Activated naive CD8-positive, alpha-beta T cell treated with anti-CD3 and anti-CD28 coated beads, Interleukin-2, amount 10 ng/mL, durations not matched to agents 7 days and 5 days (primary cell): ENCODE measurements at regions not wholly inside any gene's neighbourhood (a gene's known extent, or its start where the extent isn't known, plus 50 kb on each side); places are given as distances from the start of the nearest gene placed in this dataset.
"Not testable (repeated sequence)": the region's sequence is repeated elsewhere in the genome, so short reads cannot be mapped to it uniquely, and the experiment has no call there.

ENCODE experiments used
- ATAC-seq: fragments of 150-1000 bp; cut with Tn5 transposase; one replicate; pipeline ENCODE4 v1.10.0; 2021; ENCODE audit warnings: low read depth, moderate library complexity
- POLR2A ChIA-PET: fragments of 350-600 bp; sonication (Branson Sonifier 250); formaldehyde crosslinking; loops from one replicate; lab custom pipeline; 2021; ENCODE audit warnings: antibody characterized with exemption; lab: Charles Lee
- DNase-seq: peaks from one replicate; pipeline ENCODE4 v3.0.0; 2021
- H3K27ac Mint-ChIP-seq: one replicate; pipeline ENCODE4 v1.8.0; 2022; ENCODE audit warnings: mild to moderate bottlenecking, mixed read lengths
- H3K27me3 Mint-ChIP-seq: one replicate; pipeline ENCODE4 v1.8.0; 2022; ENCODE audit warnings: mild to moderate bottlenecking, moderate library complexity, mixed read lengths
- H3K36me3 Mint-ChIP-seq: one replicate; pipeline ENCODE4 v1.8.0; 2021; ENCODE audit warnings: mild to moderate bottlenecking, mixed read lengths
- H3K4me1 Mint-ChIP-seq: one replicate; pipeline ENCODE4 v1.8.0; 2021; ENCODE audit warnings: mixed read lengths
- H3K4me3 Mint-ChIP-seq: one replicate; pipeline ENCODE4 v1.8.0; 2022; ENCODE audit warnings: mild to moderate bottlenecking, moderate library complexity, mixed read lengths
- H3K9me3 Mint-ChIP-seq: one replicate; pipeline ENCODE4 v1.8.0; 2021; ENCODE audit warnings: mixed read lengths

- POLR2A ChIA-PET, result no interaction called here
- Mint-ChIP-seq H3K27ac (no peak overlapping the region), H3K9me3 (no peaks in the 10 kb centered on the region), H3K36me3 (no peaks in the 10 kb centered on the region), H3K4me3 (no peak overlapping the region), H3K27me3 (no peaks in the 10 kb centered on the region), H3K4me1 (no peaks in the 10 kb centered on the region)
- ATAC-seq (no peak), DNase-seq (no peak)
These were observed 211.2 kb upstream of the PTBP2 start for GRCh38 chr1:96510391-96510790.

DNA sequence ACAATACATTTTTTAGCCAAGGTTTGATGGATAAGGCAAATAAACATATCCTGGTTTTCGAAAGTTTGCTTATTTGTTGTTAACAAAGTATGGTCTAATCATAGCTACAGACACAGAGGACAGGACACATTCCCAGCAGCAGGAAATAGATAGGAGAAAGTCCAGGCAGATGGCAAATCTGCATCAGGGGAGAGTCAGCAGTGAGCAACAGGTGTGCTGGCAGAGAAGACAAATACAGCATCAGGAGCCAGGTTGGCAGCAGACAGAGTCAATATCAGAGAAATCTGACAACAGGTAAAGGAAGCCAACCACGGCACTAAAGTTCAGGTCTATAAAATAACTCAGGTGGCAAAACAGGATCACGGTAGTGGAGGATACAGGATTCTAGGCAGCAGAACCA lies 210.7 kb upstream of the PTBP2 start:
- no peak overlapping the region for H3K27ac Mint-ChIP-seq
- H3K4me1 Mint-ChIP-seq, result no peaks in the 10 kb centered on the region
- H3K36me3 Mint-ChIP-seq, result no peaks in the 10 kb centered on the region
- no peak overlapping the region for H3K4me3 Mint-ChIP-seq
- no peaks in the 10 kb centered on the region for H3K9me3 Mint-ChIP-seq
- no peak for ATAC-seq
- no peaks in the 10 kb centered on the region for H3K27me3 Mint-ChIP-seq
- POLR2A ChIA-PET, result no interaction called here
- DNase-seq, result no peak

GRCh38 chr1:96513136-96513535 lies 208.4 kb upstream of the PTBP2 start:
- H3K9me3 Mint-ChIP-seq, result no peaks in the 10 kb centered on the region
- POLR2A ChIA-PET, result no interaction called here
- no peaks in the 10 kb centered on the region for H3K4me1 Mint-ChIP-seq

DNA sequence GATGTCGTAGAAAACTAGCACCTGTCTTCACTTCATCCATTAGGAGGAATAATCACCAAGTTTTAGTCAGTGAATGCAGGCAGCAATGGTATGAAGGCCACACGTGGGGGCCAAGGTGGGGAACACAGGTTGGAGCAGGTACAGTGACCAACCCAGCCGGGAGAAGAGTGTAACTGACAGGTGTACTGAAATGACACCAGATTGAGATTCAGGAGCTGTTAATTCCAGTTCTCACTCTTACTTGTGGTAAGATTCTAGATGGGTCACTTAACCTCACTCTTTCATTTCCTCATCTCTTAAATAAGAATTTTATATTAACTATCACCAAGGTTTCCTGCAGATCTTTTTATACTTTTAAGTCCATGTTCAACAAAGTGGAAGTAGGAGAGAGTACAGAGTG lies 206.2 kb upstream of the PTBP2 start:
- DNase-seq (no peak), ATAC-seq (no peak)
- no peak overlapping the region for H3K4me3 Mint-ChIP-seq
- no peaks in the 10 kb centered on the region for H3K36me3 Mint-ChIP-seq
- H3K4me1 Mint-ChIP-seq, result no peaks in the 10 kb centered on the region
- H3K27ac Mint-ChIP-seq, result no peak overlapping the region
- no peaks in the 10 kb centered on the region for H3K27me3 Mint-ChIP-seq
- no peaks in the 10 kb centered on the region for H3K9me3 Mint-ChIP-seq
- POLR2A ChIA-PET, result no interaction called here

More at GRCh38 chr1:96513136-96513535, 208.4 kb upstream of the PTBP2 start:
- Mint-ChIP-seq H3K4me3 (no peak overlapping the region), H3K36me3 (no peaks in the 10 kb centered on the region), H3K27ac (no peak overlapping the region), H3K27me3 (no peaks in the 10 kb centered on the region)
- DNase-seq (no peak), ATAC-seq (no peak)

GRCh38 chr1:96515925-96516324 lies 205.7 kb upstream of the PTBP2 start:
- DNase-seq, result no peak
- POLR2A ChIA-PET, result no interaction called here
- no peaks in the 10 kb centered on the region for H3K4me1 Mint-ChIP-seq
- ATAC-seq, result no peak
- H3K27me3 Mint-ChIP-seq, result no peaks in the 10 kb centered on the region
- H3K36me3 Mint-ChIP-seq, result no peaks in the 10 kb centered on the region
- no peaks in the 10 kb centered on the region for H3K9me3 Mint-ChIP-seq
- no peak overlapping the region for H3K4me3 Mint-ChIP-seq
- H3K27ac Mint-ChIP-seq, result no peak overlapping the region

DNA sequence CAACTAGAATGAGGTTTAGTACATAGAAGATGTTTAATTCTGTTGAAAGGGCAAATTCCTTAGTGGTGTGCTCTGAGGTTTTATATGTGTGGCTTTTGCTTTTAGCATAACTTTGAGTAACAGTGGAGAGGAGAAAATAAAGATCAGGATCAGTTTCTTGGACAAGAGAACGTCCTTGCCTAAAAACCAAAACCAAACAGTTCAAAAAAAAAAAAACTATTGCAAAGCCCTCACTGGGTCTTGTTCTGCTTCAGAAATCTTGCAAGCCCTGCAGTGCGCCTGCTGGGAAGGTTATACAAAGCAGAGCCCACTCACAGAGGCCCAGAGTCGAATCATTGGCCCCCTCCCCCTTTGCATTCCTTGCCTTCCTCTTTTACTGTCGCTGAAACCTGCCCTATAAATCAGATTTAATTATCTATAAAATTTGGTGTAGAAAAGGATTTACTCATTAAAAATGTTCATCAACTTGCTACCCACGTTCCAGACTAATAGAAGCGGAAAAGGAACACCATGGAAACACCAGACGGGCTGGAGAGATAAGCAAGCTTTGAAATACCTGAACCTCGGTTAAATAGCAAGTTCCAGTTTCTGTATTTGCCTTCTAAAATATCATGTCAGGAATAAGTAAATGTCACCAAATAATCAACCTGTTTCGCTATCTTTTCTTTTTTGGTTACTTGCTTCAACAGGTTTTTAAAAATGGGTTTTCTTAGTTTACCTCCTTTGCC lies 201.6 kb upstream of the PTBP2 start:
- Mint-ChIP-seq H3K27ac (no peak overlapping the region), H3K9me3 (no peaks in the 10 kb centered on the region), H3K36me3 (no peaks in the 10 kb centered on the region), H3K4me1 (no peaks in the 10 kb centered on the region), H3K4me3 (no peak overlapping the region), H3K27me3 (no peaks in the 10 kb centered on the region)
- POLR2A ChIA-PET, result no interaction called here
- ATAC-seq (no peak), DNase-seq (no peak)

- H3K36me3 Mint-ChIP-seq, result no peaks in the 10 kb centered on the region
- no peaks in the 10 kb centered on the region for H3K4me1 Mint-ChIP-seq
- no peaks in the 10 kb centered on the region for H3K9me3 Mint-ChIP-seq
- ATAC-seq (no peak), DNase-seq (no peak)
- POLR2A ChIA-PET, result no interaction called here
- no peak overlapping the region for H3K27ac Mint-ChIP-seq
- H3K4me3 Mint-ChIP-seq, result no peak overlapping the region
- H3K27me3 Mint-ChIP-seq, result no peaks in the 10 kb centered on the region
These were observed 201.0 kb upstream of the PTBP2 start for GRCh38 chr1:96520579-96520947.

DNA sequence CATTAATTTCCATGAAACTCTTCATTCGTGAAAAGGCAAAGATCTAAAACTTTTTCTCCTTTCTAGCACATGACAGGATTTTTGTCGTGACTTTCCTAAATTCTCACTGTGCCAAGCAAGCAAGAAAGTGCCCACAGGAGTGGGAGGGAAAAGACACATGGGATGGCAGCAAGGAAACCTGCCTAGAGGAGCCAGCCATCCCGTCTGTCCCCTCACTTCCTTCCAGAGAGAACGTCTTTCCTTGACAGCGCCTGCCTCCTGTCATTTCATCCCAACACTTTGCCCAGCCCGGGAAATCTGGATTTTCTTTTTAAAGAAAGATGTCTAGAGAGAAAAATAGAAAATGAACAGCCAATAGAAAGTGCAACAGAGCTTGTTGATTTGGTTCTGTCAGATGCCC lies 200.6 kb upstream of the PTBP2 start:
- ATAC-seq (no peak), DNase-seq (no peak)
- Mint-ChIP-seq H3K4me1 (no peaks in the 10 kb centered on the region), H3K27ac (no peak overlapping the region), H3K27me3 (no peaks in the 10 kb centered on the region), H3K4me3 (no peak overlapping the region), H3K36me3 (no peaks in the 10 kb centered on the region), H3K9me3 (no peaks in the 10 kb centered on the region)
- POLR2A ChIA-PET, result no interaction called here

DNA sequence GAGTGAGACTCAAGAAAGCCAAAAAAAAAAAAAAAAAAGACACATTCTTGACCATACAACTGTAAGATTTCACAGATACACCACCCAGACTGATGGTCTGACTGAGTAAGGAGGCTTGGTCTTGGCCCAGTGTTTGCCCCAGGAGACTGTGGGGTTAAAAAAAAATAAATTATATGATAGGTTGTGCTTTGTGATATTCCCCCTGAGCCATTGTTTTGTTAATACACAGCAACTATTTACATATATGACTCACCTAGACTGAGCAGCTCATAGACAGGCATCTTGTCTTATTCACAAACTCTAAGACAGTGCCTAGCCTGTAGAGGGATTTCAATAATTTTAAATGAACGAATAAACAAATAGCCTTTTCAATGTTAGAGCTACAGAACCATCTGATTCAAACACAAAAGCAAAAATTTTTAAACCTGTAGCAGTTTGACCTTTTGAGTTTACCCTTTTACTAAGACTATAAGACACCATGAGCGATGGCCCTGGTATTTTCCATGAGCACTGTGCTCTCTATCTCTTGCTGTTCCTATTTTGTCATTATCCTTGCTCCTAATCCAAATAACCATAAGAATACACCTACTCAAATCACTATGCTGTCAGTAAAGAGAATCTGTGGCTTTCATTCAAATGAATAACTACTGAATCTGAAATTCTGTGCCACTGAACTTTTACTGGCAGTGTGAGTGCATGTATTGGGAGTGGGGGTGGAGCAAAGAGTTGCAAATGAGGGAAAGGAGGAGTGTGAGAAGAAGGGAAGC lies 199.4 kb upstream of the PTBP2 start:
- POLR2A ChIA-PET, result interaction anchor here (0.7 kb wide), 1 partner anchor 171 kb away, joined by 4 read pairs; no protein-coding TSS in a partner anchor

GRCh38 chr1:96522927-96523326 lies 198.7 kb upstream of the PTBP2 start:
- Mint-ChIP-seq H3K4me3 (no peak overlapping the region), H3K4me1 (no peaks in the 10 kb centered on the region), H3K27ac (no peak overlapping the region), H3K36me3 (no peaks in the 10 kb centered on the region), H3K9me3 (peaks cover 3% of the 10 kb centered on the region), H3K27me3 (no peaks in the 10 kb centered on the region)
- ATAC-seq (no peak), DNase-seq (no peak)
- POLR2A ChIA-PET, result no interaction called here

More for the DNA sequence above, 199.4 kb upstream of the PTBP2 start:
- no peak overlapping the region for H3K27ac Mint-ChIP-seq
- no peaks in the 10 kb centered on the region for H3K9me3 Mint-ChIP-seq
- H3K27me3 Mint-ChIP-seq, result no peaks in the 10 kb centered on the region
- ATAC-seq (no peak), DNase-seq (no peak)
- no peaks in the 10 kb centered on the region for H3K4me1 Mint-ChIP-seq
- H3K36me3 Mint-ChIP-seq, result no peaks in the 10 kb centered on the region
- H3K4me3 Mint-ChIP-seq, result no peak overlapping the region

DNA sequence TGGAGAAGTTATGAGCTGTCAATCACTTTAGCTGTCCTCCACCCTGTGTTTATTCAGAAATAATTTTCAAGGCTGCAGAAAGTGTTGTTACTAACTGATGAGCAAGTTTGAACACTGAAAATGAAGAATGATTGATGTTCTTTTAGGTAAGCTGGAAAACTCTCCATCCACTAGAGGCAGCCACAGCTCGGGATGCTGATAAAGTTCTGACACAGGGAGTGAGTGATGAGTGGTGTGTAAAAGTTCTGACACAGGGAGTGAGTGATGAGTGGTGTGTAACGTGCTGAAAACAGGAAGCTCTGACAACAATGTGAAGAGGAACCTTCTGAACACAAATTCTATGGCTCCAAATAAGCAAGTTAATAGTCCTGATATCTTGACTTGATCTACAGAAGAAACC lies 197.5 kb upstream of the PTBP2 start:
- H3K4me3 Mint-ChIP-seq, result no peak overlapping the region
- POLR2A ChIA-PET, result no interaction called here
- H3K4me1 Mint-ChIP-seq, result no peaks in the 10 kb centered on the region
- peaks cover 10% of the 10 kb centered on the region for H3K9me3 Mint-ChIP-seq
- H3K36me3 Mint-ChIP-seq, result no peaks in the 10 kb centered on the region
- no peak for ATAC-seq
- no peaks in the 10 kb centered on the region for H3K27me3 Mint-ChIP-seq
- DNase-seq, result no peak
- no peak overlapping the region for H3K27ac Mint-ChIP-seq

- no peaks in the 10 kb centered on the region for H3K27me3 Mint-ChIP-seq
- POLR2A ChIA-PET, result no interaction called here
- ATAC-seq, result no peak
- H3K9me3 Mint-ChIP-seq, result peaks cover 11% of the 10 kb centered on the region
- H3K4me3 Mint-ChIP-seq, result no peak overlapping the region
- H3K36me3 Mint-ChIP-seq, result no peaks in the 10 kb centered on the region
- no peak overlapping the region for H3K27ac Mint-ChIP-seq
- no peaks in the 10 kb centered on the region for H3K4me1 Mint-ChIP-seq
- DNase-seq, result no peak
These were observed 195.7 kb upstream of the PTBP2 start for GRCh38 chr1:96525657-96526557.

DNA sequence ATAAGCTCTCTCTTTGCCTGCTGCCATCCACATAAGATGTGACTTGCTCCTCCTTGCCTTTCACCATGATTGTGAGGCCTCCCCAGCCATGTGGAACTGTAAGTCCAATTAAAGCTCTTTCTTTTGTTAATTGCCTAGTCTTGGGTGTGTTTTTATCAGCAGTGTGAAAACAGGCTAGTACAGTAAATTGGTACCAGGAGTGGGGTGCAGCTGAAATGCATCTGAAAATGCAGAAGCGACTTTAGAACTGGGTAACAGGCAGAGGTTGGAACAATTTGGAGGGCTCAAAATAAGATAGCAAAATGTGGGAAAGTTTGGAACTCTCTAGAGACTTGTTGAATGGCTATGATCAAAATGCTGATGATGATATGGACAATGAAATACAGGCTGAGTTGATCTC lies 192.9 kb upstream of the PTBP2 start:
- H3K4me1 Mint-ChIP-seq, H3K27me3 Mint-ChIP-seq, ATAC-seq, DNase-seq, POLR2A ChIA-PET, H3K36me3 Mint-ChIP-seq, H3K27ac Mint-ChIP-seq, H3K4me3 Mint-ChIP-seq: not testable (repeated sequence)
- H3K9me3 Mint-ChIP-seq, result peaks cover 11% of the 10 kb centered on the region
